Neural cell (in vitro differentiated cells): ENCODE measurements at regions not wholly inside any gene's neighbourhood (a gene's known extent, or its start where the extent isn't known, plus 50 kb on each side); places are given as distances from the start of the nearest gene placed in this dataset.

Source experiments
- REST ChIP-seq: IDR thresholded peaks from 2 replicates; pipeline ENCODE4 v1.6.1; 2012; ENCODE audit warnings: borderline replicate concordance
- TAF1 ChIP-seq: IDR thresholded peaks from 2 replicates; pipeline ENCODE4 v1.6.1; 2012; ENCODE audit warnings: low read depth
- TF ChIP-seq, protein P1 (sequence below): fragments of 450-650 bp; IDR thresholded peaks from 2 replicates; pipeline ENCODE4 v1.5.1; 2014; ENCODE audit warnings: antibody characterized with exemption, mild to moderate bottlenecking, moderate library complexity; ENCODE audit not compliant: poor library complexity, severe bottlenecking

DNA sequence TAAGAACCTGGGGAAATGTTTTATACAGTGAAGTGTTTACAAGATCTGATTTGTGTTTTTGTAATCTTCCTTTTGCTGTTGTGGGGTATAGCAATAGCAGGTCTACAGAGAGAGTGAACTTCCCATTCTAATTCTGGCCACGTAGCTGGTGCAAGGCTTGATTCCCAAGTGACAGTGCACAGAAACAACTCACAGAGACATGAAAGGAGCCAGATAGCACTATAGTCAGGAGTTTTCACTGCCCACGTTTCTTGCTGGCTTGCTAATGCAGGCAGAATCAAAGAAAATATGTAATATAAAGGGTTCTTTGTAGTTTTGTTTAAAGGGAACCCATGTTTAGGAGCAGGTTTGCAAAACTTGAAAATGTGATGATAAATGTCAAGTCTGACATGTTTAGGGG lies 170.9 kb upstream of the IVNS1ABP start:
- no peak for TF ChIP-seq TAF1
- TF ChIP-seq, protein P1, sequence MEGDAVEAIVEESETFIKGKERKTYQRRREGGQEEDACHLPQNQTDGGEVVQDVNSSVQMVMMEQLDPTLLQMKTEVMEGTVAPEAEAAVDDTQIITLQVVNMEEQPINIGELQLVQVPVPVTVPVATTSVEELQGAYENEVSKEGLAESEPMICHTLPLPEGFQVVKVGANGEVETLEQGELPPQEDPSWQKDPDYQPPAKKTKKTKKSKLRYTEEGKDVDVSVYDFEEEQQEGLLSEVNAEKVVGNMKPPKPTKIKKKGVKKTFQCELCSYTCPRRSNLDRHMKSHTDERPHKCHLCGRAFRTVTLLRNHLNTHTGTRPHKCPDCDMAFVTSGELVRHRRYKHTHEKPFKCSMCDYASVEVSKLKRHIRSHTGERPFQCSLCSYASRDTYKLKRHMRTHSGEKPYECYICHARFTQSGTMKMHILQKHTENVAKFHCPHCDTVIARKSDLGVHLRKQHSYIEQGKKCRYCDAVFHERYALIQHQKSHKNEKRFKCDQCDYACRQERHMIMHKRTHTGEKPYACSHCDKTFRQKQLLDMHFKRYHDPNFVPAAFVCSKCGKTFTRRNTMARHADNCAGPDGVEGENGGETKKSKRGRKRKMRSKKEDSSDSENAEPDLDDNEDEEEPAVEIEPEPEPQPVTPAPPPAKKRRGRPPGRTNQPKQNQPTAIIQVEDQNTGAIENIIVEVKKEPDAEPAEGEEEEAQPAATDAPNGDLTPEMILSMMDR = no peak
- no peak for TF ChIP-seq REST
